ENCODE measurements at regions not wholly inside any gene's neighbourhood (a gene's known extent, or its start where the extent isn't known, plus 50 kb on each side); places are given as distances from the start of the nearest gene placed in this dataset. TPM values are rescaled to one million over a fixed set of nuclear protein-coding genes. Genes with fewer than 3 reads are reported as not detected.

Small RNA genes lying in the stretch of these regions (small RNA-seq; reads per million reads assigned to genes)
- gene RNU6-505P = not detected
